Testis (tissue), 2 donors: ENCODE measurements at regions not wholly inside any gene's neighbourhood (a gene's known extent, or its start where the extent isn't known, plus 50 kb on each side); places are given as distances from the start of the nearest gene placed in this dataset.

Experiments
- DNase-seq: peaks from one replicate; pipeline ENCODE4 v3.0.0-alpha.2; 2019
- H3K27ac ChIP-seq, 2 donors: fragments of 200-600 bp; sonication (generic); one replicate each; pipeline ENCODE4 v1.5.1; 2019
- H3K27me3 ChIP-seq: fragments of 200-600 bp; sonication (generic); one replicate; pipeline ENCODE4 v1.5.1; 2019
- H3K36me3 ChIP-seq: fragments of 200-600 bp; sonication (generic); one replicate; pipeline ENCODE4 v1.5.1; 2017; ENCODE audit warnings: low read depth; ENCODE audit errors: missing control alignments
- H3K4me1 ChIP-seq: fragments of 200-600 bp; sonication (generic); one replicate; pipeline ENCODE4 v1.5.1; 2019
- H3K4me3 ChIP-seq, 2 donors: fragments of 200-600 bp; sonication (generic); one replicate each; pipeline ENCODE4 v1.5.1; 2017 to 2019
- H3K9me3 ChIP-seq: fragments of 200-600 bp; sonication (generic); one replicate; pipeline ENCODE4 v1.5.1; 2017
- CTCF ChIP-seq, 3 experiments: fragments of 450-650 bp in 2 of 3; fragments of 200-600 bp in 1 of 3; sonication (generic) in 1 of 3; IDR thresholded peaks; one replicate each; pipeline ENCODE4 v1.5.1; 2016 to 2019; ENCODE audit warnings: antibody characterized with exemption in 3 of 3, mild to moderate bottlenecking in 2 of 3, moderate library complexity in 1 of 3
- POLR2A ChIP-seq: fragments of 450-650 bp; IDR thresholded peaks from one replicate; pipeline ENCODE4 v1.6.1; 2017; ENCODE audit warnings: antibody characterized with exemption, mild to moderate bottlenecking, moderate library complexity
- WGBS, 2 donors: methylation state at CpG; one replicate each; pipeline ENCODE4 v1.1.5; 2018; 5-methylcytosine and 5-hydroxymethylcytosine counted together
- intact Hi-C: fragments of 100-400 bp; cut with DNase I; formaldehyde crosslinking; loops from one replicate; pipeline ENCODE4 v1.15.1; 2023; ENCODE audit warnings: low total_unique reads

- Histone ChIP-seq H3K4me1 (no peaks in the 10 kb centered on the region), H3K9me3 (no peaks in the 10 kb centered on the region), H3K27ac (no peak overlapping the region), H3K27me3 (no peaks in the 10 kb centered on the region), H3K4me3 (no peak overlapping the region), H3K36me3 (no peaks in the 10 kb centered on the region)
- DNase-seq, result no peak
- TF ChIP-seq POLR2A (no peak), CTCF (IDR thresholded peaks at IDR 0.05) (no peak)
- intact Hi-C loops, result no loop called here
- WGBS, 2 donors, result 92% methylated on average over 2 of the region's 2 CpGs
These were observed 54.9 kb downstream of the DIO3 start for GRCh38 chr14:101616202-101616601.

- intact Hi-C loops, result no loop called here
- TF ChIP-seq POLR2A, result no peak
- no peak for TF ChIP-seq CTCF (IDR thresholded peaks at IDR 0.05)
- no peak for DNase-seq
- 89 to 98% methylated on average over 8 of the region's 8 CpGs for WGBS, 2 donors
- no peaks in the 10 kb centered on the region for H3K27me3 ChIP-seq
- H3K27ac ChIP-seq, result no peak overlapping the region
- H3K4me3 ChIP-seq, result no peak overlapping the region
- no peaks in the 10 kb centered on the region for H3K36me3 ChIP-seq
- no peaks in the 10 kb centered on the region for H3K9me3 ChIP-seq
- no peaks in the 10 kb centered on the region for H3K4me1 ChIP-seq
These were observed 58.2 kb downstream of the DIO3 start for GRCh38 chr14:101619484-101619883.

- no peak for DNase-seq
- H3K4me3 ChIP-seq, result no peak overlapping the region
- WGBS, 2 donors, result 88 to 93% methylated on average over 8 to 11 of the region's 11 CpGs
- no peaks in the 10 kb centered on the region for H3K4me1 ChIP-seq
- TF ChIP-seq CTCF (IDR thresholded peaks at IDR 0.05) (no peak), POLR2A (no peak)
- intact Hi-C loops, result no loop called here
- H3K27me3 ChIP-seq, result no peaks in the 10 kb centered on the region
- H3K36me3 ChIP-seq, result no peaks in the 10 kb centered on the region
- H3K9me3 ChIP-seq, result no peaks in the 10 kb centered on the region
- H3K27ac ChIP-seq, result no peak overlapping the region
These were observed 58.9 kb downstream of the DIO3 start for GRCh38 chr14:101620031-101620788.

GRCh38 chr14:101620821-101621785 is 59.8 kb downstream of the DIO3 start:
- intact Hi-C loops, result no loop called here

More at GRCh38 chr14:101620821-101621785, 59.8 kb downstream of the DIO3 start:
- TF ChIP-seq CTCF (IDR thresholded peaks at IDR 0.05) (no peak), POLR2A (no peak)
- Histone ChIP-seq H3K27me3 (no peaks in the 10 kb centered on the region), H3K4me3 (no peak overlapping the region), H3K4me1 (no peaks in the 10 kb centered on the region), H3K9me3 (no peaks in the 10 kb centered on the region), H3K27ac (no peak overlapping the region), H3K36me3 (no peaks in the 10 kb centered on the region)
- DNase-seq, result no peak
- WGBS, 2 donors, result 91 to 94% methylated on average over 9 to 22 of the region's 22 CpGs
